Ishikawa (cell line): ENCODE measurements at regions not wholly inside any gene's neighbourhood (a gene's known extent, or its start where the extent isn't known, plus 50 kb on each side); places are given as distances from the start of the nearest gene placed in this dataset.

Experiments
- CEBPB ChIP-seq: IDR thresholded peaks from 2 replicates; pipeline ENCODE4 v1.6.1; 2012
- CREB1 ChIP-seq: IDR thresholded peaks from 2 replicates; pipeline ENCODE4 v1.6.1; 2012; ENCODE audit warnings: low read depth
- EGR1 ChIP-seq: IDR thresholded peaks from 2 replicates; pipeline ENCODE4 v1.6.1; 2012
- EP300 ChIP-seq: IDR thresholded peaks from 2 replicates; pipeline ENCODE4 v1.6.1; 2012; ENCODE audit warnings: borderline replicate concordance
- FOXM1 ChIP-seq: IDR thresholded peaks from 2 replicates; pipeline ENCODE4 v1.6.1; 2012; ENCODE audit warnings: low read depth, borderline replicate concordance
- NFIC ChIP-seq: IDR thresholded peaks from 2 replicates; pipeline ENCODE4 v1.6.1; 2012
- RAD21 ChIP-seq: IDR thresholded peaks from 2 replicates; pipeline ENCODE4 v1.6.1; 2012; ENCODE audit warnings: low read depth
- TCF12 ChIP-seq: IDR thresholded peaks from 2 replicates; pipeline ENCODE4 v1.6.1; 2012; ENCODE audit warnings: low read depth
- TEAD4 ChIP-seq: IDR thresholded peaks from 2 replicates; pipeline ENCODE4 v1.6.1; 2012
- YY1 ChIP-seq: IDR thresholded peaks from 2 replicates; pipeline ENCODE4 v1.6.1; 2012; ENCODE audit warnings: low read depth
- ZBTB7A ChIP-seq: IDR thresholded peaks from 2 replicates; pipeline ENCODE4 v1.6.1; 2012; ENCODE audit warnings: low read depth
- TF ChIP-seq, protein P1 (sequence below): IDR thresholded peaks from 2 replicates; pipeline ENCODE4 v1.6.1; 2012; ENCODE audit warnings: low read depth, mild to moderate bottlenecking
- TF ChIP-seq, protein P2 (sequence below): IDR thresholded peaks from 2 replicates; pipeline ENCODE4 v1.6.1; 2012
- TF ChIP-seq, protein P3 (sequence below): IDR thresholded peaks from 2 replicates; pipeline ENCODE4 v1.6.1; 2012

DNA sequence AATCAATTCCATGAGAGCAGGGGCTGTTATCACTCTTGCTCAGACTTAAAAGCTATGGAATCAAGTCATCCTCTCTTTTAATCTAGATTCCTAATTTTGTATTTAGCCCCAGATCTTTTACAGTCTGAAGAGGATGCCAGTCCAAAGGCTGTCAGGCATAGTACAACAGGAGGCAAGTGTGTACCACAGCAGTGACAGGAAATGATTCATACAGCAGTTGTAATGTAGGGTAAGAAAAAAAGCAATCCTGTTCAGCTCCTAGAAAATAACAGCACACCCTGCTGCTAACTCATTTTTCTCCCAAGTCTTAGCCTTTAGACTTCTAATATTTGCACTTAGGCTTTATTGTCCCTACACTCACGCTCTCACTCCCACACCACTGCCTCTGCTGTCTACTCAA is 127.8 kb upstream of the SYT4 start:
- no peak for TF ChIP-seq EGR1
- no peak for TF ChIP-seq TCF12
- TF ChIP-seq, protein P1, sequence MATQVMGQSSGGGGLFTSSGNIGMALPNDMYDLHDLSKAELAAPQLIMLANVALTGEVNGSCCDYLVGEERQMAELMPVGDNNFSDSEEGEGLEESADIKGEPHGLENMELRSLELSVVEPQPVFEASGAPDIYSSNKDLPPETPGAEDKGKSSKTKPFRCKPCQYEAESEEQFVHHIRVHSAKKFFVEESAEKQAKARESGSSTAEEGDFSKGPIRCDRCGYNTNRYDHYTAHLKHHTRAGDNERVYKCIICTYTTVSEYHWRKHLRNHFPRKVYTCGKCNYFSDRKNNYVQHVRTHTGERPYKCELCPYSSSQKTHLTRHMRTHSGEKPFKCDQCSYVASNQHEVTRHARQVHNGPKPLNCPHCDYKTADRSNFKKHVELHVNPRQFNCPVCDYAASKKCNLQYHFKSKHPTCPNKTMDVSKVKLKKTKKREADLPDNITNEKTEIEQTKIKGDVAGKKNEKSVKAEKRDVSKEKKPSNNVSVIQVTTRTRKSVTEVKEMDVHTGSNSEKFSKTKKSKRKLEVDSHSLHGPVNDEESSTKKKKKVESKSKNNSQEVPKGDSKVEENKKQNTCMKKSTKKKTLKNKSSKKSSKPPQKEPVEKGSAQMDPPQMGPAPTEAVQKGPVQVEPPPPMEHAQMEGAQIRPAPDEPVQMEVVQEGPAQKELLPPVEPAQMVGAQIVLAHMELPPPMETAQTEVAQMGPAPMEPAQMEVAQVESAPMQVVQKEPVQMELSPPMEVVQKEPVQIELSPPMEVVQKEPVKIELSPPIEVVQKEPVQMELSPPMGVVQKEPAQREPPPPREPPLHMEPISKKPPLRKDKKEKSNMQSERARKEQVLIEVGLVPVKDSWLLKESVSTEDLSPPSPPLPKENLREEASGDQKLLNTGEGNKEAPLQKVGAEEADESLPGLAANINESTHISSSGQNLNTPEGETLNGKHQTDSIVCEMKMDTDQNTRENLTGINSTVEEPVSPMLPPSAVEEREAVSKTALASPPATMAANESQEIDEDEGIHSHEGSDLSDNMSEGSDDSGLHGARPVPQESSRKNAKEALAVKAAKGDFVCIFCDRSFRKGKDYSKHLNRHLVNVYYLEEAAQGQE, result no peak
- TF ChIP-seq NFIC, result no peak
- no peak for TF ChIP-seq RAD21
- TF ChIP-seq FOXM1, result no peak
- TF ChIP-seq CREB1, result no peak
- TF ChIP-seq CEBPB, result no peak
- TF ChIP-seq, protein P2, sequence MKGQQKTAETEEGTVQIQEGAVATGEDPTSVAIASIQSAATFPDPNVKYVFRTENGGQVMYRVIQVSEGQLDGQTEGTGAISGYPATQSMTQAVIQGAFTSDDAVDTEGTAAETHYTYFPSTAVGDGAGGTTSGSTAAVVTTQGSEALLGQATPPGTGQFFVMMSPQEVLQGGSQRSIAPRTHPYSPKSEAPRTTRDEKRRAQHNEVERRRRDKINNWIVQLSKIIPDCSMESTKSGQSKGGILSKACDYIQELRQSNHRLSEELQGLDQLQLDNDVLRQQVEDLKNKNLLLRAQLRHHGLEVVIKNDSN, result no peak
- TF ChIP-seq, protein P3, sequence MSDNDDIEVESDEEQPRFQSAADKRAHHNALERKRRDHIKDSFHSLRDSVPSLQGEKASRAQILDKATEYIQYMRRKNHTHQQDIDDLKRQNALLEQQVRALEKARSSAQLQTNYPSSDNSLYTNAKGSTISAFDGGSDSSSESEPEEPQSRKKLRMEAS, result no peak
- no peak for TF ChIP-seq YY1

DNA sequence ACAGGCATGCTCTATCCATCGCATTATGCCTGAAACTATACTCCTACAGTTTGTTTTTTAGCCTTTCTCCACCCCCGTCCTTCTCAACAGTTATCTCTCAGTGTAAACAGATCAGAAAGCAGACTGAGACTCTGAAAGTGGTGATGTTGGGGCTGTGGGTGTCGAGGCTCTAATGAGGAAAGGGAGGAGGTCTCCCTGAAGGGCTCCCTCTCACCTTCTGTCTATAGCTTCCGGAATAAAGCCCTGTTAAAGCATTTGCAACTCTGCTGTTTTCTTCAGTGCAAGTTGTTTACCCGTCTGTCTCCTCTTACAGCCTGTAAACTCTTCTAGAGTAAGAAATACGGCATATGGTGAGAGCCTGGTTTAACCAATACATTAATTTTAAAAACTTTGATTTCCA is 136.7 kb upstream of the SYT4 start:
- TF ChIP-seq TEAD4 (no peak), NFIC (no peak)
- TF ChIP-seq, protein P1, result no peak
- TF ChIP-seq, protein P3, result no peak

DNA sequence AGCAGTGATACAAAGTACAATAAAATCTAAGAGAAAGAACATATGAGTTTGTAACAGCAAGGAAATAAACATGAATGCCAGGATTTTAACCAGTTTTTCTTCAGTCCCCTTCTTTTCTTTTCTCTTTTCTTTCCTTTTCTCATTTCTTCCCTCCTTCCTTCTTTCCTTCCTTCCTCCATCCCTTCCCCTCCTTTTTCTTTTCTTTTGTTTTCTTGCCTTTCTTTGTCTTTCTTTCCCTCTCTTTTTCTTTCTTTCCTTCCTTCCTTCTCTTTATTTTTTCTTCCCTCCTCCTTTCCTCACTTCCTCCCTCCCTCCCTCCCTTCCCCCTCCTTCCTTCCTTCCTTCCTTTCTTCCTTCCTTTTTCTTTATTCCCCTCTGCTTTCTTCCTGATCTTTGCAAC is 142.8 kb upstream of the SYT4 start:
- TF ChIP-seq ZBTB7A (no peak), TEAD4 (no peak), CREB1 (no peak), EP300 (no peak), TCF12 (no peak), NFIC (no peak), EGR1 (no peak)
- TF ChIP-seq, protein P1, result no peak
- TF ChIP-seq, protein P3, result no peak

DNA sequence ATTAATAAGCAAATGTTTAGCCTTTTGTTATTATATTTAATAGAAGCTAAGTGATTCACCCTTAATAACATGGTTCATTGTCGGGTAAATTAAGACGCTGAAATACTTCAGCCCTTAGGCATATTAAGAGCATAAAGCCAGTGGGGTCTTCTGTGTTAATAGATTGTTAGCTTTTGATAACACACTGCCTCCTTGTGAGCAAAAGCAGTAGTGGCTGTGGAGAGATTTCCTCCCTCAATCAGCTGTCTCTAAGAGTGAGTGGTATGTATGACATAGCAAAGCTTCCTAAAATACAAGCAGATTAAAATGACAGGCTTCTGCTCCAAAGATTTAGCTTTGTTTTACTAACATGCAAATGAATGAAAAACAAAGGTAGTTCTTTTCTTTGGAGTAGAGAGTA is 143.7 kb upstream of the SYT4 start:
- TF ChIP-seq, protein P3, result no peak
- TF ChIP-seq CEBPB (no peak), RAD21 (0 out of 2 replicates have a peak, but pooled peaks have one; percentile 9)
- TF ChIP-seq, protein P1, result no peak
